Large intestine (tissue), 3 donors: ENCODE measurements at regions not wholly inside any gene's neighbourhood (a gene's known extent, or its start where the extent isn't known, plus 50 kb on each side); places are given as distances from the start of the nearest gene placed in this dataset.
A peak's percentile ranks its signal among the peaks of the same experiment; 100 is the strongest.

Source experiments
- DNase-seq, 2 donors: peaks; one replicate each; pipeline versions ENCODE4 v3.0.0 to v3.0.0-alpha.2; 2013
- H3K27ac ChIP-seq: one replicate; pipeline ENCODE4 v1.5.1; 2013; ENCODE audit warnings: low read length
- H3K27me3 ChIP-seq: 2 replicates; pipeline ENCODE4 v1.6.1; 2013; ENCODE audit warnings: low read length; ENCODE audit not compliant: control insufficient read depth, insufficient read depth
- H3K36me3 ChIP-seq: 2 replicates; pipeline ENCODE4 v1.6.1; 2013; ENCODE audit warnings: low read length; ENCODE audit not compliant: control insufficient read depth, insufficient read depth
- H3K4me1 ChIP-seq: one replicate; pipeline ENCODE4 v1.6.1; 2013; ENCODE audit warnings: low read length; ENCODE audit not compliant: control insufficient read depth, insufficient read depth
- H3K4me3 ChIP-seq: one replicate; pipeline ENCODE4 v1.5.1; 2013; ENCODE audit warnings: low read length
- H3K9me3 ChIP-seq: one replicate; pipeline ENCODE4 v1.6.1; 2013; ENCODE audit warnings: mild to moderate bottlenecking, low read depth, low read length, moderate library complexity; ENCODE audit not compliant: control insufficient read depth
- WGBS: methylation state at CpG from one replicate; pipeline ENCODE4 v1.1.5; 2013; ENCODE audit warnings: low lambda C conversion rate; ENCODE audit not compliant: insufficient coverage; 5-methylcytosine and 5-hydroxymethylcytosine counted together

- DNase-seq = no peak
- no peaks in the 10 kb centered on the region for H3K36me3 ChIP-seq
- peaks cover 8% of the 10 kb centered on the region for H3K4me1 ChIP-seq
- H3K27me3 ChIP-seq = no peaks in the 10 kb centered on the region
- no peak overlapping the region for H3K27ac ChIP-seq
- peaks cover 8% of the 10 kb centered on the region for H3K9me3 ChIP-seq
- WGBS = no CpG with 5 or more reads among the region's 10 CpGs
- no peak overlapping the region for H3K4me3 ChIP-seq
Measured at GRCh38 chr9:91156451-91157234, 205.1 kb downstream of the AUH start.

GRCh38 chr9:91157883-91158282, 203.8 kb downstream of the AUH start:
- no peak overlapping the region for H3K27ac ChIP-seq
- no peak overlapping the region for H3K4me3 ChIP-seq
- 92% methylated on average over 2 of the region's 2 CpGs for WGBS
- H3K4me1 ChIP-seq = peaks cover 15% of the 10 kb centered on the region
- DNase-seq = no peak
- H3K9me3 ChIP-seq = peaks cover 3% of the 10 kb centered on the region
- H3K27me3 ChIP-seq = no peaks in the 10 kb centered on the region
- no peaks in the 10 kb centered on the region for H3K36me3 ChIP-seq

DNA sequence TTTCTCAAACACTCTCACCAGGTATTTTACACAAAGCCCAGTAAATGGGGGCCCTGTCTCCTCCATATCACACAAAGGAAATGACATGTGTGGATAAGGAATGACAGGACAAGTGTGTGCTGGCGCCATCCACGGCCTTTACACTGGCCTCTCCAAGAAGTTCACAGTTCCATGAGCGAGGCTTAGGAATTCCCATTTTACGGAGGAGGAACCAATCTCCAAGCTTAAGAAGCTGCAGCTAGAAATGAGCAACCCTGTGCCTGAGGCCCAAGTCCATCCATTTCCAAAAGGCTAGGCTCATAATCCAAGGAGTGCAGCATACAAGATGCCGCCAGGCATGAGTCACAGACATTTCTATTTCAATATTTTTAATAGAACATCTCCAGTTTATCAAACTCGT, 203.4 kb downstream of the AUH start:
- peaks cover 3% of the 10 kb centered on the region for H3K9me3 ChIP-seq
- no peak overlapping the region for H3K27ac ChIP-seq
- H3K4me1 ChIP-seq = peaks cover 16% of the 10 kb centered on the region
- H3K27me3 ChIP-seq = no peaks in the 10 kb centered on the region
- H3K4me3 ChIP-seq = no peak overlapping the region
- WGBS = 100% methylated on average over 1 of the region's 6 CpGs
- peak in 1 of 2 donors; percentile 53 for DNase-seq
- H3K36me3 ChIP-seq = no peaks in the 10 kb centered on the region

DNA sequence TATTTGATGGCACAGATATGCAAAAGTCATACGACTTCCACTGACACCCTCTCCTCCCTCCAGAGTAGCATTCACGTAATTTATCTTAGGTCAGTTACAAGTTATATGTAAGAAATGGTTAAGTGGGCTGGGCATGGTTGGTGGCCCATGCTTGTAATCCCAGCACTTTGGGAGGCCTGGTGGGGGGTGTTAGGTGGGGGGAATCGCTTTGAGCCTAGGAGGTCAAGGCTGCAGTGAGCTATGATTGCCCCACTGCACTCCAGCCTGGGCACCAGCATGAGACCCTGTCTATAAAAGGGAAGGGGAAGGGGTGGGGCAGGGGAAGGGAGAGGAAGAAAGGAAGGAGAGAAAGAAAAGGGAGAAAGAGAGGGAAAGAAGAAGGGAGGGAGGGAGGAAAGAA, 202.8 kb downstream of the AUH start:
- DNase-seq = no peak
- H3K4me3 ChIP-seq = no peak overlapping the region
- no CpG with 5 or more reads among the region's 3 CpGs for WGBS
- no peak overlapping the region for H3K27ac ChIP-seq
- H3K9me3 ChIP-seq = peaks cover 3% of the 10 kb centered on the region
- H3K4me1 ChIP-seq = peaks cover 21% of the 10 kb centered on the region
- H3K36me3 ChIP-seq = no peaks in the 10 kb centered on the region
- H3K27me3 ChIP-seq = no peaks in the 10 kb centered on the region

DNA sequence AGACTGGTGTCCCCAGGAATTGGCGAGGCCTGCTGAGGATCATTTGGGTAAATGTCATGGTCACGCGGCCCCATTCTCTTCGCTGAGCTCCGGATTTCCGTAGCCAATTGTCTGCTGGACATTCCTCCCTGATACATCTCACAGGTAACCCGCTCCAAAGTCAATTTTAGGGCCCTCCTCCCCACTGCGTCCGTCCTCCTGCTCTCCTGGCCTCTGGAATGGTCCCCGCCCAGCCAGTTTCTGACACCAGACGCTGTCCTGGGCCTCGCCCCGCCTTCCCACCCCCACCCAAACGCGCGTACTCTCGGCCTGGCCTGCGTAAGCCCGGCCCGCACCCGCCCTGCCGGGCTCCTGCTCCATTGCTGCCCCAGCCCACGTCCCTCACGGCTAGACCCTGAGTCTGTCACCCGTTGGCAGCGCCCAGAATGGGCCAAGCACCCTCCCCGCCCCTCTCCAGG, 202.0 kb downstream of the AUH start:
- Histone ChIP-seq H3K4me3 (peak overlapping the region; percentile 22), H3K27ac (no peak overlapping the region), H3K9me3 (peaks cover 3% of the 10 kb centered on the region), H3K36me3 (no peaks in the 10 kb centered on the region), H3K27me3 (no peaks in the 10 kb centered on the region), H3K4me1 (peaks cover 28% of the 10 kb centered on the region)
- no CpG with 5 or more reads among the region's 27 CpGs for WGBS
- DNase-seq = peak; percentile 50 to 70

DNA sequence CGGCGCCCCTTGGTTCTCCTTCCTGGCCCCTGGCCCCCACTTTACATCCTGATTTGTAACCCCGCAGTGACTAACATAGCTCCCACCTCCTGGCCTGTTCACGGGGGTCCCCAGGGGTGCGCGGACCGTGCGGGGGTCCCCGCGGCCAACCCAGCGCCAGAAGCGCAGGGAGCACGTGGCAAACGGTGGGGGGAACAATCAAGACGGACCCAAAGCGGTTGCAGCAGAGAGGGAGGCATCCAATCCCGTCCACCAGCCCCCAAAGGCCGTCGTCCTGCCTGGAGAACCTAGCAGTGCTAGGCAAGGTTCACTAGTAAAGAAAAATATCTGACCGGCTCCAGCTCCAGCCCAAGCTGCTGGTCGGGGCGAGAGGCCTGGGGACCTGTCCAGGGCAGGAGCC, 201.5 kb downstream of the AUH start:
- H3K27ac ChIP-seq = no peak overlapping the region
- H3K4me3 ChIP-seq = peak overlapping the region; percentile 22
- DNase-seq = no peak
- peaks cover 3% of the 10 kb centered on the region for H3K9me3 ChIP-seq
- H3K36me3 ChIP-seq = no peaks in the 10 kb centered on the region
- WGBS = no CpG with 5 or more reads among the region's 22 CpGs
- peaks cover 32% of the 10 kb centered on the region for H3K4me1 ChIP-seq
- no peaks in the 10 kb centered on the region for H3K27me3 ChIP-seq

- no peaks in the 10 kb centered on the region for H3K27me3 ChIP-seq
- H3K9me3 ChIP-seq = peaks cover 3% of the 10 kb centered on the region
- no peaks in the 10 kb centered on the region for H3K36me3 ChIP-seq
- no peak for DNase-seq
- no peak overlapping the region for H3K27ac ChIP-seq
- WGBS = 100% methylated on average over 1 of the region's 31 CpGs
- H3K4me1 ChIP-seq = peaks cover 38% of the 10 kb centered on the region
- no peak overlapping the region for H3K4me3 ChIP-seq
Measured at GRCh38 chr9:91160599-91161464, 200.9 kb downstream of the AUH start.

GRCh38 chr9:91161465-91162300, 200.0 kb downstream of the AUH start:
- H3K27me3 ChIP-seq = no peaks in the 10 kb centered on the region
- H3K36me3 ChIP-seq = no peaks in the 10 kb centered on the region
- DNase-seq = no peak
- peaks cover 3% of the 10 kb centered on the region for H3K9me3 ChIP-seq
- no peak overlapping the region for H3K27ac ChIP-seq
- H3K4me3 ChIP-seq = no peak overlapping the region
- no CpG with 5 or more reads among the region's 13 CpGs for WGBS
- peaks cover 44% of the 10 kb centered on the region for H3K4me1 ChIP-seq

- WGBS = no CpG with 5 or more reads among the region's 5 CpGs
- H3K4me1 ChIP-seq = peaks cover 47% of the 10 kb centered on the region
- H3K27me3 ChIP-seq = no peaks in the 10 kb centered on the region
- H3K27ac ChIP-seq = no peak overlapping the region
- H3K9me3 ChIP-seq = peaks cover 3% of the 10 kb centered on the region
- H3K4me3 ChIP-seq = no peak overlapping the region
- H3K36me3 ChIP-seq = no peaks in the 10 kb centered on the region
- no peak for DNase-seq
Measured at GRCh38 chr9:91162311-91162710, 199.4 kb downstream of the AUH start.
